Calu3 (cell line): ENCODE measurements at regions not wholly inside any gene's neighbourhood (a gene's known extent, or its start where the extent isn't known, plus 50 kb on each side); places are given as distances from the start of the nearest gene placed in this dataset.
A peak's percentile ranks its signal among the peaks of the same experiment; 100 is the strongest.

Experiments
- BruUV-seq: library from RNA; stranded (reverse); fragments of 400-500 nt; replicated peaks from 2 replicates; lab custom pipeline; 2021; lab: Mats Ljungman, UMichigan
- CTCF ChIA-PET: fragments of 300-600 bp; sonication (Branson Sonifier 250); formaldehyde crosslinking; loops from one replicate; lab custom pipeline; 2022; ENCODE audit warnings: antibody characterized with exemption; lab: Charles Lee
- DNase-seq: peaks from one replicate; pipeline ENCODE4 v3.0.0; 2022
- H3K27ac Mint-ChIP-seq: one replicate; pipeline ENCODE4 v1.8.0; 2022; ENCODE audit warnings: mixed read lengths; ENCODE audit not compliant: unreplicated experiment
- H3K27me3 Mint-ChIP-seq: one replicate; pipeline ENCODE4 v1.8.0; 2022; ENCODE audit warnings: mixed read lengths; ENCODE audit not compliant: unreplicated experiment
- H3K36me3 Mint-ChIP-seq: one replicate; pipeline ENCODE4 v1.8.0; 2022; ENCODE audit warnings: mild to moderate bottlenecking, moderate library complexity, mixed read lengths; ENCODE audit not compliant: insufficient read depth, unreplicated experiment
- H3K4me1 Mint-ChIP-seq: one replicate; pipeline ENCODE4 v1.8.0; 2022; ENCODE audit warnings: mild to moderate bottlenecking, low read depth, mixed read lengths; ENCODE audit not compliant: unreplicated experiment
- H3K4me3 Mint-ChIP-seq: one replicate; pipeline ENCODE4 v1.8.0; 2022; ENCODE audit warnings: mild to moderate bottlenecking, low read depth, moderate library complexity, mixed read lengths; ENCODE audit not compliant: unreplicated experiment
- H3K9me3 Mint-ChIP-seq: one replicate; pipeline ENCODE4 v1.8.0; 2022; ENCODE audit warnings: low read depth, mixed read lengths; ENCODE audit not compliant: unreplicated experiment
- CTCF ChIP-seq: fragments of 200-600 bp; IDR thresholded peaks from one replicate; pipeline ENCODE4 v1.8.0; 2022; ENCODE audit warnings: antibody characterized with exemption; ENCODE audit not compliant: unreplicated experiment
- intact Hi-C: fragments of 100-400 bp; cut with micrococcal nuclease; formaldehyde crosslinking; loops from one replicate; pipeline ENCODE4 v1.10.0; 2022; ENCODE audit not compliant: unreplicated experiment

- H3K9me3 Mint-ChIP-seq = no peaks in the 10 kb centered on the region
- no peak overlapping the region for H3K27ac Mint-ChIP-seq
- H3K4me1 Mint-ChIP-seq = peaks cover 15% of the 10 kb centered on the region
- DNase-seq = no peak
- BruUV-seq = no TSS peak
- CTCF ChIA-PET = no interaction called here
- intact Hi-C loops = no loop called here
- H3K4me3 Mint-ChIP-seq = no peak overlapping the region
- TF ChIP-seq CTCF = no peak
- H3K27me3 Mint-ChIP-seq = no peaks in the 10 kb centered on the region
- peaks cover 4% of the 10 kb centered on the region for H3K36me3 Mint-ChIP-seq
Observed at GRCh38 chr1:99107680-99108079, 103.0 kb upstream of the PLPPR5 start.

GRCh38 chr1:99110140-99111041 lies 105.7 kb upstream of the PLPPR5 start:
- peak overlapping the region; percentile 8 for H3K27ac Mint-ChIP-seq
- H3K4me3 Mint-ChIP-seq = peak overlapping the region; percentile 22

GRCh38 chr1:99115231-99115630 lies 110.6 kb upstream of the PLPPR5 start:
- BruUV-seq = no TSS peak
- Mint-ChIP-seq H3K4me3 (no peak overlapping the region), H3K27me3 (no peaks in the 10 kb centered on the region), H3K36me3 (peaks cover under 1% of the 10 kb centered on the region), H3K4me1 (peaks cover 9% of the 10 kb centered on the region), H3K9me3 (peaks cover 2% of the 10 kb centered on the region), H3K27ac (no peak overlapping the region)
- intact Hi-C loops = no loop called here
- CTCF ChIA-PET = no interaction called here
- no peak for DNase-seq
- no peak for TF ChIP-seq CTCF

More at GRCh38 chr1:99110140-99111041, 105.7 kb upstream of the PLPPR5 start:
- Mint-ChIP-seq H3K36me3 (peaks cover 4% of the 10 kb centered on the region), H3K27me3 (no peaks in the 10 kb centered on the region), H3K4me1 (peaks cover 15% of the 10 kb centered on the region), H3K9me3 (peaks cover 2% of the 10 kb centered on the region)
- BruUV-seq = no TSS peak
- intact Hi-C loops = no loop called here
- no peak for DNase-seq
- CTCF ChIA-PET = no interaction called here
- TF ChIP-seq CTCF = no peak

- Mint-ChIP-seq H3K27ac (no peak overlapping the region), H3K9me3 (peaks cover 2% of the 10 kb centered on the region), H3K4me3 (no peak overlapping the region), H3K4me1 (no peaks in the 10 kb centered on the region), H3K36me3 (no peaks in the 10 kb centered on the region), H3K27me3 (no peaks in the 10 kb centered on the region)
- DNase-seq = no peak
- CTCF ChIA-PET = no interaction called here
- no peak for TF ChIP-seq CTCF
- BruUV-seq = no TSS peak
- intact Hi-C loops = no loop called here
Observed at GRCh38 chr1:99119188-99119587, 114.5 kb upstream of the PLPPR5 start.
